Kidney (tissue), 13 donors: ENCODE measurements at regions not wholly inside any gene's neighbourhood (a gene's known extent, or its start where the extent isn't known, plus 50 kb on each side); places are given as distances from the start of the nearest gene placed in this dataset.

Experiments used
- DNase-seq, 5 donors: peaks; one replicate each; pipeline ENCODE4 v3.0.0-alpha.2; 2013 to 2020
- FAIRE-seq: peaks from 2 replicates; lab custom pipeline; 2012; peaks lifted over from hg19 to GRCh38; lab: Jason Lieb, UNC
- H3K27ac ChIP-seq, 2 donors: one replicate each; pipeline ENCODE4 v1.7.0; 2013; ENCODE audit warnings: low read depth in 2 of 2, low read length in 2 of 2, inconsistent platforms in 1 of 2
- H3K27me3 ChIP-seq: one replicate; pipeline ENCODE4 v1.7.1; 2013; ENCODE audit warnings: low read length, inconsistent platforms; ENCODE audit not compliant: control insufficient read depth, insufficient read depth
- H3K36me3 ChIP-seq, 3 donors: one replicate each; pipeline versions ENCODE4 v1.7.0 to v1.7.1; 2013; ENCODE audit warnings: low read length in 3 of 3, control low read depth in 1 of 3, inconsistent platforms in 1 of 3; ENCODE audit not compliant: insufficient read depth in 3 of 3, control insufficient read depth in 2 of 3
- H3K4me1 ChIP-seq, 3 donors: one replicate each; pipeline versions ENCODE4 v1.7.0 to v1.7.1; 2013; ENCODE audit warnings: low read length in 3 of 3, inconsistent platforms in 1 of 3, low read depth in 1 of 3; ENCODE audit not compliant: control insufficient read depth in 2 of 3, insufficient read depth in 2 of 3
- H3K4me3 ChIP-seq, 3 donors: one replicate each; pipeline versions ENCODE4 v1.7.0 to v1.8.1; 2013; ENCODE audit warnings: low read length in 3 of 3, control low read depth in 1 of 3, inconsistent platforms in 1 of 3
- H3K9ac ChIP-seq, 3 donors: one replicate each; pipeline versions ENCODE4 v1.7.0 to v1.7.1; 2013; ENCODE audit warnings: low read length in 3 of 3, control low read depth in 1 of 3, inconsistent platforms in 1 of 3
- H3K9me3 ChIP-seq, 3 donors: one replicate each; pipeline versions ENCODE4 v1.7.0 to v1.7.1; 2013; ENCODE audit warnings: low read length in 3 of 3, control low read depth in 1 of 3, inconsistent platforms in 1 of 3; ENCODE audit not compliant: control insufficient read depth in 2 of 3, insufficient read depth in 1 of 3
- CTCF ChIP-seq: IDR thresholded peaks from 3 replicates; pipeline ENCODE4 v1.5.1; 2012; ENCODE audit warnings: mild to moderate bottlenecking, moderate library complexity, borderline replicate concordance; ENCODE audit not compliant: insufficient read depth; ENCODE audit errors: extremely low read depth
- intact Hi-C: fragments of 100-400 bp; cut with DNase I; formaldehyde crosslinking; loops from one replicate; pipeline ENCODE4 v1.11.1; 2022
- donor health status: control.
- donor health status: control.
- donor health status: control.
- donor health status: control.
- donor health status: control.
- donor health status: DM: yes; HTN: yes; CAD: no.
- donor health status: Normal renal cell carcinoma (clear cell type).

GRCh38 chr5:123960526-123960925 lies 448.5 kb downstream of the CSNK1G3 start:
- H3K9ac ChIP-seq, result no peak overlapping the region
- DNase-seq (no peak), FAIRE-seq (no peak)
- no peak for TF ChIP-seq CTCF
- H3K27me3 ChIP-seq, result no peaks in the 10 kb centered on the region
- no peaks in the 10 kb centered on the region for H3K9me3 ChIP-seq
- intact Hi-C loops, result no loop called here
- H3K4me1 ChIP-seq, result no peaks in the 10 kb centered on the region
- H3K36me3 ChIP-seq, result no peaks in the 10 kb centered on the region
- no peak overlapping the region for H3K27ac ChIP-seq
- no peak overlapping the region for H3K4me3 ChIP-seq

DNA sequence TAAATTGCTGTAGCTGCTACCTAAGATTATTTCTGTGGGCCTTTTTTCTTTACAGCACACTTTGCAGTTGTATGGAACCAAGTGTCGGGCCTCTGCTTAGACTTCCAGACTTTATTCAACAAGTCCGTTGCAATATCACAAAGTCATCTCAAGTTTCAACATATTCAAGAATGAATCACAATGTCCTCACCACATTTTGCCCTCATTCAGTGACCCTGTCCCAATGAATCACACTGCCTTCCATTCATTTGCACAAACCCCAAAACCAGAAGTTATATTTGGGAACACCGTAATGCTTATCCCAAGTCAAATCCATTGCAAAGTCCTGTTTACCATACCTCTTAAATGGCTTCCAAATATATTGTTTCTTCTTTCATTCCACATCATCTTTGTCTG lies 439.6 kb downstream of the CSNK1G3 start:
- H3K27ac ChIP-seq, result no peak overlapping the region
- no peak for TF ChIP-seq CTCF
- FAIRE-seq, result no peak
- H3K4me1 ChIP-seq, result no peaks in the 10 kb centered on the region
- intact Hi-C loops, result no loop called here
- no peaks in the 10 kb centered on the region for H3K27me3 ChIP-seq
- H3K4me3 ChIP-seq, result no peak overlapping the region
- DNase-seq, result no peak
- no peaks in the 10 kb centered on the region for H3K36me3 ChIP-seq
- no peak overlapping the region for H3K9ac ChIP-seq
- no peaks in the 10 kb centered on the region for H3K9me3 ChIP-seq

DNA sequence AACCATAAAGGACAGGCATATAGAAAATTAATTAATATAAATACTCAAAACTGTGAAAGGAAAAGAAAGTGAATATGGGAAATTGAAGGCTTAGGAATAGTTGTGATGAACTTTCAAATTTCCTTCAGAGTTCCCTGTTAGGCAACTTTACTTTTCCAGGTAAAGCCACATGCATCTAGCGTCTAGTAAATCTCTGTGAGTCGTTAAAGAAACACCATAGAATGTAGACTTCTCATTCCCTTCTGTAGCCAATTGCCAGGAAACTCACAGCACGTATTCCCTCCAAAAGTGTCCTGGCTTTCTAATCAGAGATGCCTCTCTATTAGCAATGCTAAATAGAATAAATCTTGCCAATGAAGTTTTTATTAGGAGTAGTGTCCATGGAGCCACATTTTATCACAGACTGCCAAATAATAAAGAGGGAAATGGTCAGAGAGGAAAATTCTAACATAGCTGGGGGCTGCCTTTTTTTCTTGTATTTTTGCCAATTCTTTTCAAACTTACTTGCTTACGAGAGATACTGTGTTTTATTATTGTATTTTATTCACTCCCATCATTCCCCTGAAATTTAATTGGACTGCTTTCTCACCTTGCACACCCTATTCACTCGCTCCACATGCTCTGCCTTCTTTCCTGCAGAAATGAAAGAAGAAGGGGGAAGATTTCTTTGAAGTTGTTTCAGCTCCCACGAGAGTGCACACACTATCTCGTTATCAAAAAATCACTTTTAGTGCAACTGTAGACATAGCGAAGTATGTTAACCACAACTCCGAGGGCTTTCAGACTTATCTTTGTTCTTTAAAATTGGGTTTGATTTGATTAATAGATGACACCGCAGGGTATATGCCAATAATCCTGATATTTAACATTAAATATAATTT lies 439.0 kb downstream of the CSNK1G3 start:
- DNase-seq (peak in 1 of 5 donors; percentile 6), FAIRE-seq (no peak)
- H3K9ac ChIP-seq, result no peak overlapping the region
- no peak overlapping the region for H3K4me3 ChIP-seq
- H3K36me3 ChIP-seq, result no peaks in the 10 kb centered on the region
- no peak overlapping the region for H3K27ac ChIP-seq
- intact Hi-C loops, result no loop called here
- no peaks in the 10 kb centered on the region for H3K27me3 ChIP-seq
- H3K4me1 ChIP-seq, result no peaks in the 10 kb centered on the region
- H3K9me3 ChIP-seq, result no peaks in the 10 kb centered on the region
- no peak for TF ChIP-seq CTCF
